ENCODE measurements at regions not wholly inside any gene's neighbourhood (a gene's known extent, or its start where the extent isn't known, plus 50 kb on each side); places are given as distances from the start of the nearest gene placed in this dataset.

DNA sequence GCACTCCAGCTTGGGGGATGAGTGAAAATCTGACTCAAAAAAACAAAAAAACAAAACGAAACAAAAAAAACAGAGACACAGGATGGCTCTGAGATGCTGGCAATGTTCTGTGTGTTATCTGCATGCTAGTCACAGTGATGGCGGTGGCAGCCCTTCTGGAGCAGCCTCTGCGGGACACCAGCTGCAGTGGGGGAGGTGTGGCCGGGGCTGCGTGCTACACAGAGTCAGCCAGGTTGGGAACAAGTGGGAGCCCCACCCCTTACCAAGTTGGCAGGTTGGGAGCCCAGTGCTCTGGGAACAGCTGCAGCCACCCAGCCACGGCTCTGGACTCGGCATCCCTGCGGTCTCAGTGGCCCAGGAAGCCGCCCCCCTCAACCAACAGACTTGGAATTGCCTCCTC, 206.5 kb upstream of the ZFP42 start:
- no peak overlapping the region for H3K4me3 ChIP-seq (replicated peaks in 1 of 2; ENCODE audit: low read depth in 2 of 2, low read length in 2 of 2)
- DNase-seq (ENCODE audit: low read depth in 2 of 2) = no peak
- TF ChIP-seq, protein P1, sequence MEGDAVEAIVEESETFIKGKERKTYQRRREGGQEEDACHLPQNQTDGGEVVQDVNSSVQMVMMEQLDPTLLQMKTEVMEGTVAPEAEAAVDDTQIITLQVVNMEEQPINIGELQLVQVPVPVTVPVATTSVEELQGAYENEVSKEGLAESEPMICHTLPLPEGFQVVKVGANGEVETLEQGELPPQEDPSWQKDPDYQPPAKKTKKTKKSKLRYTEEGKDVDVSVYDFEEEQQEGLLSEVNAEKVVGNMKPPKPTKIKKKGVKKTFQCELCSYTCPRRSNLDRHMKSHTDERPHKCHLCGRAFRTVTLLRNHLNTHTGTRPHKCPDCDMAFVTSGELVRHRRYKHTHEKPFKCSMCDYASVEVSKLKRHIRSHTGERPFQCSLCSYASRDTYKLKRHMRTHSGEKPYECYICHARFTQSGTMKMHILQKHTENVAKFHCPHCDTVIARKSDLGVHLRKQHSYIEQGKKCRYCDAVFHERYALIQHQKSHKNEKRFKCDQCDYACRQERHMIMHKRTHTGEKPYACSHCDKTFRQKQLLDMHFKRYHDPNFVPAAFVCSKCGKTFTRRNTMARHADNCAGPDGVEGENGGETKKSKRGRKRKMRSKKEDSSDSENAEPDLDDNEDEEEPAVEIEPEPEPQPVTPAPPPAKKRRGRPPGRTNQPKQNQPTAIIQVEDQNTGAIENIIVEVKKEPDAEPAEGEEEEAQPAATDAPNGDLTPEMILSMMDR (IDR thresholded peaks at IDR 0.05; ENCODE audit: low read depth, low read length) = no peak

DNA sequence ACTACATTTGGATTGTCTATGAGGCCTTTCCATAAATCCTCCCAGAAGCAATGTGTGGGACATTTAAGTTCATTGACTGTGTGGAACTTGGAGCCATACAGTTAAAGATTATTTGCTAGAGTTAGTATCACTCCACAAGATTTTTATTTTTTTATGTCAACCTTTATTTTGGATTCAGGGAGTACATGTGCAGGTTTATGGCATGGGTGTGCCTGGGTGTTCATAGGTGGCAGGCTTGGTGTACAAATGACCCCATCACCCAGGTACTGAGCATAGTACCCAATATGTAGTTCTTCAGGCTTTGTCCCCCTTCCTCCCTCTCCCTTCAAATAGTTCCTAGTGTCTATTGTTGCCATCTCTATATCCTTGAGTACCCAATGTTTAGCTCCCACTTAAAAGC, 199.8 kb upstream of the ZFP42 start:
- TF ChIP-seq, protein P1 (IDR thresholded peaks at IDR 0.05; ENCODE audit: low read depth, low read length) = no peak
- H3K4me3 ChIP-seq (replicated peaks in 1 of 2; ENCODE audit: low read depth in 2 of 2, low read length in 2 of 2) = no peak overlapping the region
- DNase-seq (ENCODE audit: low read depth in 2 of 2) = no peak

DNA sequence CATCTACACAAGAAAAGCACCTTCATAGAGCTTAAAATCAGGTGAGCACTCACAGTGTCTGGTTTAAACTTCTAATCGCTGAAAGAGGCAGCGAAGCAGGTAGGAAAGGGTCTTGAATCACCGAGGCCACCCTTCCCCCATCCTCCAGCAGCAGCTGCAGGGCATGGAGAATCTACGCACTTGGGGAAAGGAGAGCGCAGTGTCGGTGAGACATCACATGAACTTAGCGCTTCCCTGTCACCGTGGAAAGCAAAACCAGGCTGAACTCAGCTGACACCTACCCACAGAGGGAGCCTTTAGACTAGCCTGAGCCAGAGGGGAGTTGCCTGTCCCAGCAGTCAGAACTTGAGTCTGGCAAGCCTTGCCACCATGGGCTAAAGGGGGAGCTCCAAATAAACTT, 197.2 kb upstream of the ZFP42 start:
- TF ChIP-seq, protein P1 (IDR thresholded peaks at IDR 0.05; ENCODE audit: low read depth, low read length) = no peak
- no peak overlapping the region for H3K4me3 ChIP-seq (replicated peaks in 1 of 2; ENCODE audit: low read depth in 2 of 2, low read length in 2 of 2)
- DNase-seq (ENCODE audit: low read depth in 2 of 2) = no peak

DNA sequence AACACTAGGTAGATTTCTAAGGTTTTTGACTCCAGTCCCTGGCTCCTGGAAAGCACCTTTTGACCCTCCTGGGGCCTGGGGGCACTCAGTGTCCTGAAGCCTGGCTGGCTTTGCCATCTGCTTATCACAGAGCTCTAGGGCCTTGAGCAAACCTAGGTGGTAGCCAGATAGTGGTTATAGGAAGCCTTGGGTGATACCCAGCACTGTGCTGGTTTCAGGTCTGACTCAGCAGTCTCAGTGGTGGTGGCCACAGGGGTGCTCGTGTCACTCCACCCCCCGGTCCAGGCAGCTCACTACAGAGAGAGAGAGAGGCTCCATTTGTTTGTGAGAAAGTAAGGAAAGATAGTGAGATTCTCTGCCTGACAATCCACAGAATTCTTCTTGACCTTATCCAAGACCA, 195.8 kb upstream of the ZFP42 start:
- H3K4me3 ChIP-seq (replicated peaks in 1 of 2; ENCODE audit: low read depth in 2 of 2, low read length in 2 of 2) = no peak overlapping the region
- TF ChIP-seq, protein P1 (IDR thresholded peaks at IDR 0.05; ENCODE audit: low read depth, low read length) = no peak
- no peak for DNase-seq (ENCODE audit: low read depth in 2 of 2)

DNA sequence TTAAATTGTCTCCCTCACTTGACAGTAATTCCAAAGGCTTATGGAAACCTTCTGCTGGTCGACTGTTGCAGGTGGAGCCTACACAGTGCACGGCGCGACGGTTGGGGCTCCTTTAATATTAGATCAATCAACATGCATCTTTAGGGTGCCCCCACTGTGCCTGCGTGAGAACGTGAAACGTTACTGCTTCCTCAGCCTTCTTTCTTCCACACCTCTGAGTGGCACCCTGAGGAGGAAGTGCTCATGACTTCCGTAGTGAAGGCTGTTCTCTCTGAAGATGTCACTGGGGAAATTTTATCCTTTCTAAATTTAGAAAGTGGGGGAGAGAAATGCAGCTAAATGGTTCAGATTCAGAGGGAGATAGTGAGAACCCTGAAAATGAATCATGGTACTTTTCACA, 184.0 kb upstream of the ZFP42 start:
- TF ChIP-seq, protein P1 (IDR thresholded peaks at IDR 0.05; ENCODE audit: low read depth, low read length) = no peak
- no peak overlapping the region for H3K4me3 ChIP-seq (replicated peaks in 1 of 2; ENCODE audit: low read depth in 2 of 2, low read length in 2 of 2)
- no peak for DNase-seq (ENCODE audit: low read depth in 2 of 2)

DNA sequence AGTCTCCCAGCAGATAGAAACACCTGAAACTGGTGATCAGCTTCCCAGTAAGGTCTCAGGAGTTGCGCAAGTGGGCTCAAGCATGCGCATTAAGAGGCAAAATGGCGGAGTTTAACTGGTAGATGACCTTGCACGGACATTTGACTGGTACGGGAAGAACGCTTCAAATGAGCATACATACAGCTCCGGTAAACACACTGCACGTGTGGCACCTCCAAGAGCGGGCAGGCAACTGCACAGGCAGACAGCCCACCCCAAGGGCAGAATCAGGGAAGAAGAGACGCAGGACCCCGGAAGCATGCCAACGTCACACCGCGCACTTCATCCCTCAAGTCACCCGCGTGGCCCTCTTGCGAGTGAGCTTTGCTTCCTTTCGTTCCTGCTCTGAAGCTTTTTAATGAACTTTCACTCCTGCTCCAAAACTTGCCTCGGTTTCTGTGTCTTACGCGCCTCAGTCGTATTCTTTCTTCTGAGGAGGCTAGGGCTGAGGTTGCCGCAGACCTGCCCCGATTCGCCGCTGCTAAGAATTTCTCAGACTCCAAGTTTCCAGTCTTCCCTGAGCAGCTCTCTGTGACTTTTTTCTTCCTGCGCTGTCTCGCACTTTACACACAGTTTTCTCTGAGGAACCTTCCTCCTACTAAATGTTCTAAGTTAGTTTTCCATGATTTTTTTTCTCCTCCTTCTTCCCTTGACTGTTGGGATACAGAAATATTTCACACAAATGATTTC, 180.7 kb upstream of the ZFP42 start:
- peak; percentile 32 to 45 for DNase-seq (ENCODE audit: low read depth in 2 of 2)
- TF ChIP-seq, protein P1 (IDR thresholded peaks at IDR 0.05; ENCODE audit: low read depth, low read length) = no peak
- H3K4me3 ChIP-seq (replicated peaks in 1 of 2; ENCODE audit: low read depth in 2 of 2, low read length in 2 of 2) = peak overlapping the region; percentile 43 to 50

DNA sequence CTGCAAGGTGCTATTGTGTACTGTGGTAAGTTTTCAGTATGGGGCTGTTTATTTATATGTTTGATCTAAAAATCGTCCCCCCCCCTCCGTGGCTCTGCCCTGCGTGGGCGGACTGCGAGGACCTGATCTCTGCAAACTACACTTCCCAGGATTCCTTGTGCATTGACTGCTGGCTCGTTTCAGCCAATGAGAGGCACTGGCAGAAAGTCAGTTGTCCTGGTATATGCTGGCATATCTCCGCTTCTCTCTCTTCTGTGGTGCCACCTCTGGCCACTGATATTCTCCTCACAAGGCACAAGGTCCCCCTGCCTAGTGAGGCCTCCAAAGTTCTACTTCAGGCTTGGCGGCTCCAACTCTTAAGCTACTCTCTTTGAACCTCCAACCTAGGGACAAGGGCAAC, 168.8 kb upstream of the ZFP42 start:
- H3K4me3 ChIP-seq (replicated peaks in 1 of 2; ENCODE audit: low read depth in 2 of 2, low read length in 2 of 2) = no peak overlapping the region
- DNase-seq (ENCODE audit: low read depth in 2 of 2) = no peak
- TF ChIP-seq, protein P1 (IDR thresholded peaks at IDR 0.05; ENCODE audit: low read depth, low read length) = no peak

Measured in cardiac fibroblast (primary cell).